ENCODE measurements at regions not wholly inside any gene's neighbourhood (a gene's known extent, or its start where the extent isn't known, plus 50 kb on each side); places are given as distances from the start of the nearest gene placed in this dataset.

DNA sequence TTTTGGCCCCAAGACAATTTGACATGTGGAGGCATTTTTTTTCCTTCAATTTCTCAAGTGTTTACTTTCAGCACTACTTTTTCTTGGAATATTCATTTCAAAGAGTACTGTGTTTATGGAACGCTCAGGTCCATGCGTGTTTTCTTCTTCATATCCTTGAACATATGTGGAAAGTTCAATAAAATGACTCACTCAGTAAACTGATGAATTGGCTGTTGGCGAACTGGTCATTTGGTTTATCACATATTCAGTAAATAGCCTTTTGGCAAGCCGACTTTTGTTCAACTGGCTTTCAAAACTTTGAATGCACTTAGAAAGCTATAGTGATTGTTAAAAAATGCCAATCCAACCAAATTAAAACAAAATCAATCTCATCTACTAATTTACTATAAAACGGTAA is 964.6 kb upstream of the SLC35B3 start:
- dilution Hi-C loops (cut with MboI; ENCODE audit: extremely low pct_ligation_motif_present, low sequenced_read_pairs) (no loop called here), intact Hi-C loops (cut with micrococcal nuclease) (no loop called here)
- H3K4me2 ChIP-seq (ENCODE audit: insufficient read depth, low read length): no peak overlapping the region
- no peak for TF ChIP-seq MYC (IDR thresholded peaks at IDR 0.05; ENCODE audit: low read depth, low read length)
- TF ChIP-seq EZH2 (IDR thresholded peaks at IDR 0.05; ENCODE audit: borderline replicate concordance, low read depth, low read length, severe bottlenecking): no peak
- no peak for TF ChIP-seq GATA2 (IDR thresholded peaks at IDR 0.05; ENCODE audit: insufficient read depth, insufficient read length, low read depth, low read length)
- TF ChIP-seq, protein P1, sequence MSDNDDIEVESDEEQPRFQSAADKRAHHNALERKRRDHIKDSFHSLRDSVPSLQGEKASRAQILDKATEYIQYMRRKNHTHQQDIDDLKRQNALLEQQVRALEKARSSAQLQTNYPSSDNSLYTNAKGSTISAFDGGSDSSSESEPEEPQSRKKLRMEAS (IDR thresholded peaks at IDR 0.05; ENCODE audit: insufficient read depth, insufficient read length): no peak
- TF ChIP-seq, protein P2, sequence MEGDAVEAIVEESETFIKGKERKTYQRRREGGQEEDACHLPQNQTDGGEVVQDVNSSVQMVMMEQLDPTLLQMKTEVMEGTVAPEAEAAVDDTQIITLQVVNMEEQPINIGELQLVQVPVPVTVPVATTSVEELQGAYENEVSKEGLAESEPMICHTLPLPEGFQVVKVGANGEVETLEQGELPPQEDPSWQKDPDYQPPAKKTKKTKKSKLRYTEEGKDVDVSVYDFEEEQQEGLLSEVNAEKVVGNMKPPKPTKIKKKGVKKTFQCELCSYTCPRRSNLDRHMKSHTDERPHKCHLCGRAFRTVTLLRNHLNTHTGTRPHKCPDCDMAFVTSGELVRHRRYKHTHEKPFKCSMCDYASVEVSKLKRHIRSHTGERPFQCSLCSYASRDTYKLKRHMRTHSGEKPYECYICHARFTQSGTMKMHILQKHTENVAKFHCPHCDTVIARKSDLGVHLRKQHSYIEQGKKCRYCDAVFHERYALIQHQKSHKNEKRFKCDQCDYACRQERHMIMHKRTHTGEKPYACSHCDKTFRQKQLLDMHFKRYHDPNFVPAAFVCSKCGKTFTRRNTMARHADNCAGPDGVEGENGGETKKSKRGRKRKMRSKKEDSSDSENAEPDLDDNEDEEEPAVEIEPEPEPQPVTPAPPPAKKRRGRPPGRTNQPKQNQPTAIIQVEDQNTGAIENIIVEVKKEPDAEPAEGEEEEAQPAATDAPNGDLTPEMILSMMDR (IDR thresholded peaks at IDR 0.05; ENCODE audit: extremely low read depth in 1 of 2, insufficient read depth in 1 of 2, low read depth in 1 of 2, low read length in 2 of 2): no peak
- no peak for TF ChIP-seq FOS (IDR thresholded peaks at IDR 0.05; ENCODE audit: borderline replicate concordance, insufficient read depth, low read length)
- TF ChIP-seq JUN (IDR thresholded peaks at IDR 0.05; ENCODE audit: borderline replicate concordance, insufficient read depth, insufficient read length, low read depth): no peak
- no peak for TF ChIP-seq POLR2A (IDR thresholded peaks at IDR 0.05; ENCODE audit: low read depth, low read length)
- TF ChIP-seq POLR2AphosphoS5 (IDR thresholded peaks at IDR 0.05; ENCODE audit: insufficient read depth, low read depth, low read length): no peak
- H3K4me3 ChIP-seq (replicated peaks in 1 of 3; ENCODE audit: insufficient read depth in 1 of 3, low read depth in 1 of 3, low read length in 3 of 3): no peak overlapping the region
- ChIA-PET CTCF (interaction anchor here (0.9 to 1.0 kb wide), 2 partner anchors 26 to 207 kb away, joined by 3 read pairs; no protein-coding TSS in a partner anchor), POLR2A (no interaction called here)
- no peaks in the 10 kb centered on the region for H3K79me2 ChIP-seq (ENCODE audit: control insufficient read depth, insufficient read depth, low read length)
- no TSS peak for BruUV-seq (replicated peaks)
- no peaks in the 10 kb centered on the region for H3K36me3 ChIP-seq (ENCODE audit: control insufficient read depth in 2 of 2, extremely low read depth in 1 of 2, insufficient read depth in 2 of 2, low read length in 2 of 2)
- FAIRE-seq (no peak), DNase-seq (ENCODE audit: low read depth, low spot score) (no peak)
- H3K9ac ChIP-seq (replicated peaks; ENCODE audit: extremely low read depth, insufficient read depth, low read length): no peak overlapping the region
- no peaks in the 10 kb centered on the region for H3K27me3 ChIP-seq (ENCODE audit: control insufficient read depth in 2 of 2, insufficient read depth in 2 of 2, low read length in 2 of 2)
- H3K9me1 ChIP-seq (replicated peaks; ENCODE audit: control insufficient read depth, extremely low read depth, insufficient read depth, low read length): no peaks in the 10 kb centered on the region
- no peaks in the 10 kb centered on the region for H4K20me1 ChIP-seq (replicated peaks; ENCODE audit: control insufficient read depth, extremely low read depth, insufficient read depth, low read length)
- no peak overlapping the region for H2AFZ ChIP-seq (ENCODE audit: low read depth, low read length)
- H3K9me3 ChIP-seq (replicated peaks; ENCODE audit: control insufficient read depth, insufficient read depth, low read length): no peaks in the 10 kb centered on the region
- no peaks in the 10 kb centered on the region for H3K4me1 ChIP-seq (ENCODE audit: control insufficient read depth, extremely low read depth, insufficient read depth, low read length)
- H3K27ac ChIP-seq (ENCODE audit: insufficient read depth, low read depth, low read length): no peak overlapping the region
